Chondrocyte (in vitro differentiated cells): ENCODE measurements at regions not wholly inside any gene's neighbourhood (a gene's known extent, or its start where the extent isn't known, plus 50 kb on each side); places are given as distances from the start of the nearest gene placed in this dataset.

Source experiments
- DNase-seq: peaks from one replicate; pipeline ENCODE4 v3.0.0; 2021; ENCODE audit warnings: mixed read lengths, low spot score
- H3K27ac Mint-ChIP-seq: one replicate; pipeline ENCODE4 v1.8.0; 2021; ENCODE audit warnings: mild to moderate bottlenecking, moderate library complexity, mixed read lengths; ENCODE audit not compliant: unreplicated experiment
- H3K27me3 Mint-ChIP-seq: 2 replicates; pipeline ENCODE4 v1.8.0; 2021; ENCODE audit warnings: low read depth, mixed read lengths
- H3K36me3 Mint-ChIP-seq: 2 replicates; pipeline ENCODE4 v1.8.0; 2021; ENCODE audit warnings: low read depth, mixed read lengths
- H3K4me1 Mint-ChIP-seq: 2 replicates; pipeline ENCODE4 v1.8.0; 2021; ENCODE audit warnings: low read depth, mild to moderate bottlenecking, mixed read lengths
- H3K4me3 Mint-ChIP-seq: one replicate; pipeline ENCODE4 v1.8.0; 2021; ENCODE audit warnings: mild to moderate bottlenecking, moderate library complexity, mixed read lengths; ENCODE audit not compliant: unreplicated experiment
- H3K9me3 Mint-ChIP-seq: 2 replicates; pipeline ENCODE4 v1.8.0; 2021; ENCODE audit warnings: low read depth, mixed read lengths
- CTCF ChIP-seq: fragments of 200-600 bp; sonication (generic); IDR thresholded peaks from 2 replicates; pipeline ENCODE4 v1.5.0; 2021; ENCODE audit warnings: antibody characterized with exemption, mild to moderate bottlenecking, moderate library complexity

DNA sequence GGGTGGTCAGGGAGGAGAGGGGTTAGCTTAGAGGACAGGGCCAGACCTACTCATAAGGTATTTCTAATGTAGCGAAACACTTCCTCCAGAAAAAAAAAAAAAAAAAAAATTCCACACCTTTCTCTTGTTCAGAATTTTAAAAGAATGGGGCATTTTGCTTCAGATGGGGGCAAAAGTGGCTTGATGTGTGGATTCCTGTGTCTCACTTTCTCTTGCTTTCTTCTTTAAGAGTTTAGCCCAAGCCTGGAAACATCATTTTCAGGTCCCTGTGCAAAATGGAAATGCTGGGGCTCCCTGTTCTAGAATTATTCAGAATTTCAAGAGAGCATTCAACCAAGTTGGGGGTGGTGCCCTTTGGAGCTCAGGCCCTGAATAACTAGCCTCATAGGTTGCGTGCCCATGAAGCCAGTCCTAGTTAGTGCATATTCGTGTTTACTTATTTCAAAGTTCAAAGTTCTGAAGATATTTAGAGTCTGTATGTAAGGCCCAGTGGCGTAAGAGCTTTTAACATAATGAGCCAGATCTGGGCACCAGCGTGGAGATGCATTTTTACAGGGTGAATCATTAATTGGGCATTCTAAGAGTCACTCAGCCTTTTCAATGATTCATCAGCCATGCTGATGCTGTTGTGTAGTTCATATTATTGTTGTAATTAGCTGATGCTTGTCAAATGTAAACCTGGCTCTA is 104.5 kb downstream of the RPLP1 start:
- Mint-ChIP-seq H3K4me1 (peaks cover 15% of the 10 kb centered on the region), H3K36me3 (no peaks in the 10 kb centered on the region), H3K9me3 (no peaks in the 10 kb centered on the region), H3K4me3 (no peak overlapping the region), H3K27me3 (peaks cover 17% of the 10 kb centered on the region), H3K27ac (peak overlapping the region; percentile 66)
- no peak for DNase-seq
- no peak for TF ChIP-seq CTCF

GRCh38 chr15:69557707-69558409 is 105.2 kb downstream of the RPLP1 start:
- TF ChIP-seq CTCF: no peak
- H3K4me1 Mint-ChIP-seq: peaks cover 15% of the 10 kb centered on the region
- H3K36me3 Mint-ChIP-seq: no peaks in the 10 kb centered on the region
- peak overlapping the region; percentile 45 for H3K27ac Mint-ChIP-seq
- H3K4me3 Mint-ChIP-seq: no peak overlapping the region
- H3K9me3 Mint-ChIP-seq: no peaks in the 10 kb centered on the region
- peaks cover 23% of the 10 kb centered on the region for H3K27me3 Mint-ChIP-seq
- no peak for DNase-seq

DNA sequence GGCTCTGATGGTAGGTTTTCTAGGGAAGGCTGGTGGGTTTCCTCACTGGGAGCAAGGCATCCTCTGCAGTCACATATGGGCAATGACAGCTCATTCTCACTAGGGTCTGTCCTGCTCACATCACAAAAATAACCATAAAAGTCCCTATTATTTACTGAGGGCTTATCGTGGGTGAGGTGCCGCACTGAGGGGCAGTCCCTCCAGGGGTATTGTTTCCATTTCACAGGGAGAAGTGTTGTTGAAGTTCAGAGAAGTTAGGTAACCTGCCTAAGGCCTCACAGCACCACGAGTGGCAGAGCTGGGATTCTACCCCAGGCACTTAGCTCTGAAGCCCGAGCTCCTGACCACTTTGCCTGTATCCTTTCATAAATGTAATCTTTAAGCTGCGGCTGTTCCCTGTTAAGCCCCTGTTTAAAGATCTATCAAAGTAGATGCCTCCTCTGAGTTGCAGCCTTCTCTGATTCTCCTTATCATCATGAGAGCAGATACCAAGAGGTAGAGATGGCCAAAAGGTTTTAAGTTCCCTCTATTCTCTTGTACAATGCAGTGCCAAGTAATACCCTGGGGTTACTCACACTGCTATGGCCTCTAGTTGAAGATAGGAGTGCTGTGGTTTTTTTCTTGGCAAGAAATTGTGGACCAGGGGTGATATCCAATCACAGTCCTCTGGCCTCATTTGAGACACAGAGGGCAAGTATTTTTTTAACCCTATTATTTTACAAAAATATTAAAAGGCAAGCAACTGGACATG is 107.0 kb downstream of the RPLP1 start:
- peaks cover 15% of the 10 kb centered on the region for H3K4me1 Mint-ChIP-seq
- H3K4me3 Mint-ChIP-seq: no peak overlapping the region

DNA sequence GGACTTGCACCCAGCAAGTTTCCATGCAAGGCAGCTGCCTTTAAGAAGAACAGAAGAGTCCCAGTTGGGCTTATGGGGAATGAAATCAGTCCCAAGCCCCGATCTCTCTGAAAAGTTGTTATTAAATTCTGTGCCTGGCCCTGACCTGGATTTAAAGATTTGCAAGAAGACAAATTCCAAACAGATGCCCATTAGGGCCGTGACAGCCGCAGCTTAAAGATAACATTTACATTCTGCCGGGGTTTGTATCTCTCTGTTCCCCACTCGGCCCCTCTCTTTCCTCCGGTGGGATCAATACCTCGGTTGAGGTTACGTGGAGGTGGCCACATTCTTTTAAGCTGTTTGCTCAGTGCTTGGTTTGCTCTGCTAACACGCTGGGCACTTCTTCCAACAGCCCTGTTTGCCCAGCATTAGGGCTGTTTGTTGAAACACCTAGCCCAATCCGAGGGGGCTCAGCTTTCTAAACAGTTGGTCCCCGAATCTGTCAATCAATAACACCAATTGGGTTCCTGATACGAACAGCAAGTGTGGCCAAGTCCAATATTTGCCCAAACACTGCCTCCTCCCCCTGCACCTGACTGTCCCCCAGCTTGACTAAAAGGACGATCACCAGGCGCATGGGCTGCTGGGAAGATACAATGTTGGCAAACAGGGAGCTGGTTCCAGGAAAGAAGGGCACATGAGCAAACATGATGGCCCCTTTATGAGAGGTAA is 108.6 kb downstream of the RPLP1 start:
- no peak for TF ChIP-seq CTCF
- Mint-ChIP-seq H3K36me3 (no peaks in the 10 kb centered on the region), H3K4me3 (no peak overlapping the region), H3K27me3 (peaks cover 26% of the 10 kb centered on the region), H3K9me3 (no peaks in the 10 kb centered on the region), H3K4me1 (peaks cover 15% of the 10 kb centered on the region), H3K27ac (no peak overlapping the region)
- no peak for DNase-seq

More for the DNA sequence above, 107.0 kb downstream of the RPLP1 start:
- Mint-ChIP-seq H3K27me3 (peaks cover 26% of the 10 kb centered on the region), H3K9me3 (no peaks in the 10 kb centered on the region), H3K27ac (no peak overlapping the region), H3K36me3 (no peaks in the 10 kb centered on the region)
- TF ChIP-seq CTCF: peak; percentile 8
- DNase-seq: no peak

GRCh38 chr15:69562116-69562515 is 109.5 kb downstream of the RPLP1 start:
- Mint-ChIP-seq H3K27me3 (peaks cover 26% of the 10 kb centered on the region), H3K36me3 (no peaks in the 10 kb centered on the region), H3K27ac (no peak overlapping the region), H3K9me3 (no peaks in the 10 kb centered on the region), H3K4me1 (peaks cover 10% of the 10 kb centered on the region), H3K4me3 (no peak overlapping the region)
- DNase-seq: no peak
- TF ChIP-seq CTCF: no peak
